GM12875 (cell line): ENCODE measurements at regions not wholly inside any gene's neighbourhood (a gene's known extent, or its start where the extent isn't known, plus 50 kb on each side); places are given as distances from the start of the nearest gene placed in this dataset.

ENCODE experiments used
- H3K4me3 ChIP-seq: one replicate; pipeline ENCODE4 v1.5.1; 2011; ENCODE audit warnings: low read depth, low read length, control low read depth
- TF ChIP-seq, protein P1 (sequence below): IDR thresholded peaks from 2 replicates; pipeline ENCODE4 v1.5.1; 2011; ENCODE audit warnings: low read depth, mild to moderate bottlenecking, control low read depth, inconsistent platforms, low read length, moderate library complexity, borderline replicate concordance; ENCODE audit not compliant: insufficient read depth

- H3K4me3 ChIP-seq, result no peak overlapping the region
- TF ChIP-seq, protein P1, sequence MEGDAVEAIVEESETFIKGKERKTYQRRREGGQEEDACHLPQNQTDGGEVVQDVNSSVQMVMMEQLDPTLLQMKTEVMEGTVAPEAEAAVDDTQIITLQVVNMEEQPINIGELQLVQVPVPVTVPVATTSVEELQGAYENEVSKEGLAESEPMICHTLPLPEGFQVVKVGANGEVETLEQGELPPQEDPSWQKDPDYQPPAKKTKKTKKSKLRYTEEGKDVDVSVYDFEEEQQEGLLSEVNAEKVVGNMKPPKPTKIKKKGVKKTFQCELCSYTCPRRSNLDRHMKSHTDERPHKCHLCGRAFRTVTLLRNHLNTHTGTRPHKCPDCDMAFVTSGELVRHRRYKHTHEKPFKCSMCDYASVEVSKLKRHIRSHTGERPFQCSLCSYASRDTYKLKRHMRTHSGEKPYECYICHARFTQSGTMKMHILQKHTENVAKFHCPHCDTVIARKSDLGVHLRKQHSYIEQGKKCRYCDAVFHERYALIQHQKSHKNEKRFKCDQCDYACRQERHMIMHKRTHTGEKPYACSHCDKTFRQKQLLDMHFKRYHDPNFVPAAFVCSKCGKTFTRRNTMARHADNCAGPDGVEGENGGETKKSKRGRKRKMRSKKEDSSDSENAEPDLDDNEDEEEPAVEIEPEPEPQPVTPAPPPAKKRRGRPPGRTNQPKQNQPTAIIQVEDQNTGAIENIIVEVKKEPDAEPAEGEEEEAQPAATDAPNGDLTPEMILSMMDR, result no peak
Observed at GRCh38 chr5:125491986-125492492, 745.6 kb upstream of the ZNF608 start.

GRCh38 chr5:125492977-125493376 is 746.5 kb upstream of the ZNF608 start:
- TF ChIP-seq, protein P1, result no peak
- no peak overlapping the region for H3K4me3 ChIP-seq

DNA sequence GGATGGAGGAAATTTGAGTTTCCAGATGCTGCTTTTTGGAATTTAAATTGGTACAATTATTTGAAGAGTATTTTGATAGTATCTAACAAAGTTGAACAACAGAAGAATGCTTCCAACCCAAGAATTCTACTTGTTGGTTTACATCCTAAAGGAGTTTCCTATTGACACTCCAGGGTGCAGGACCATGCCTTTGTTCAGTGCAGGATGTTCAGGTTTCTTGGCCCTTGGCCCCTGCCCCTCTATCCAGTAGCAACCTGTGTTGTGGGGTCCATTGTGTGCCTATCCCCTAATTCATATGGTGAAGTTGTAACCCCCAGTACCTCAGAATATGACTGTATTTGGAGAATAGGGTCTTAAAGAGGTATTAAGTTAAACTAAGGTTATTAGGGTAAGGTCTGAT is 750.0 kb upstream of the ZNF608 start:
- H3K4me3 ChIP-seq, result no peak overlapping the region
- TF ChIP-seq, protein P1, result no peak

DNA sequence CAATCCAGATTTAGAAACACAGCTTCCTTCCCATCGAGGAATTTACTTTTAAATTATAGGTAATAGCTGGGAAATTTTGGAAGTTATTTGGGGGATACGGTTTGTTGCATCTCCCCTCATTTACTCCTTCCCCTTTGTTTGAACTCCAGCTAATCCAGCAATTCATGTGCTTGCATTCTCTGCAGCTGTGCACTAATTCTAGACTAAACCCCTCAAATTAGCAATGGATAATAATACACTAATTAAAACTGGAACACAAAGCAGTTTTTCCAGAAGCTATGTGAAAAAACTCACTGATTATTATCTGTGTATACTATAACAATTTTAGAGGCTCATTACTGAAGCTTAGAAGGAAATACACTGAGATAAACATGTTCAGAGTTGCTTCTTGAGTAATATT is 751.2 kb upstream of the ZNF608 start:
- no peak overlapping the region for H3K4me3 ChIP-seq
- TF ChIP-seq, protein P1, result no peak

DNA sequence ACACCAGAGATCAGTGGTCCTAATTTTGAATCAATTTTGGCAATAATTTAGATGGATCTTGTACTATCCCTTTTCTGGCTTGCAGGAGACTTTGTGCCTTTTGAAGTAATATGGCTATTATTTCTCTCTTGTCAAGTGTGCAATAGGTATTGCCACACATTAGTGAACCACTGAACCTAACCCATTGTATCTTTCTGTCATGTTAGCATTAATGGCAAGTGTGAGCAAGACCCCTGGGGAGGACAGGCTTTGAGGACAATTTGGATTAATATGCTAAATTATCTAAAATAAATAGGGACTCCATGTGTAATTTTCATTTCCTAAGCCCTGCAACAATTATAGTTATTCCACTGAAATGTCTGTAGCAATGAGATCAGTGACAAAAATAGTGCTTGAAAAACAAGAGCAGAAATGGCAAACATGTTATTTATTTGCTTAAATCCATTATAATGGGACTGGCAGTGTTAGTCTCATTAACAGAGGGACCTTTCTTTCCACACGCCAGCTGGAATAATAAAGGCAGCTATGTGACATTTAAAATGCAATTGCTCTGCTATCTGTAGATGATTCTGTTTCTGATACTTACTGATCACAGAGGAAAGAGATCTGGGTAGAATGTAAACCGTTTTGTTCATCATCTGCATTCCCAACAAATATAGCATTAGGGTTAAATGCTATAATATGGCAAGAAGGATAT is 753.3 kb upstream of the ZNF608 start:
- no peak overlapping the region for H3K4me3 ChIP-seq
- TF ChIP-seq, protein P1, result no peak

GRCh38 chr5:125501396-125501795 is 755.0 kb upstream of the ZNF608 start:
- TF ChIP-seq, protein P1, result no peak
- H3K4me3 ChIP-seq, result no peak overlapping the region

GRCh38 chr5:125503946-125504345 is 757.5 kb upstream of the ZNF608 start:
- H3K4me3 ChIP-seq, result no peak overlapping the region
- TF ChIP-seq, protein P1, result no peak
